MM.1S (cell line): ENCODE measurements at regions not wholly inside any gene's neighbourhood (a gene's known extent, or its start where the extent isn't known, plus 50 kb on each side); places are given as distances from the start of the nearest gene placed in this dataset.

ENCODE experiments used
- DNase-seq: peaks from one replicate; pipeline ENCODE4 v3.0.0-alpha.2; 2015
- H2AFZ ChIP-seq: fragments of 300-600 bp; sonication (generic); 2 replicates; pipeline ENCODE4 v1.6.0; 2016; ENCODE audit warnings: antibody characterized with exemption, low read length
- H3F3A ChIP-seq: fragments of 300-600 bp; sonication (generic); 2 replicates; pipeline ENCODE4 v1.6.1; 2016; ENCODE audit warnings: mild to moderate bottlenecking, antibody characterized with exemption, low read length, moderate library complexity, mixed read lengths; ENCODE audit not compliant: insufficient read depth
- H3K27ac ChIP-seq: fragments of 300-600 bp; sonication (generic); 2 replicates; pipeline ENCODE4 v1.5.1; 2016; ENCODE audit warnings: mild to moderate bottlenecking, low read length
- H3K27me3 ChIP-seq: fragments of 300-600 bp; sonication (generic); replicated peaks from 2 replicates; pipeline ENCODE4 v1.6.0; 2016; ENCODE audit warnings: low read length; ENCODE audit not compliant: insufficient read depth
- H3K36me3 ChIP-seq: fragments of 300-600 bp; sonication (generic); replicated peaks from 2 replicates; pipeline ENCODE4 v1.6.1; 2016; ENCODE audit warnings: mild to moderate bottlenecking, low read length, mixed read lengths; ENCODE audit not compliant: insufficient read depth
- H3K4me1 ChIP-seq: fragments of 300-600 bp; sonication (generic); 2 replicates; pipeline ENCODE4 v1.6.1; 2016; ENCODE audit warnings: low read length, mixed read lengths
- H3K4me2 ChIP-seq: fragments of 300-600 bp; sonication (generic); 2 replicates; pipeline ENCODE4 v1.6.0; 2016; ENCODE audit warnings: low read depth, low read length
- H3K4me3 ChIP-seq: fragments of 300-600 bp; sonication (generic); 2 replicates; pipeline ENCODE4 v1.5.1; 2016; ENCODE audit warnings: low read length, mixed read lengths
- H3K79me2 ChIP-seq: fragments of 300-600 bp; sonication (generic); 2 replicates; pipeline ENCODE4 v1.6.1; 2016; ENCODE audit warnings: mixed run types, low read length, mixed read lengths
- H3K9ac ChIP-seq: fragments of 300-600 bp; sonication (generic); 2 replicates; pipeline ENCODE4 v1.6.1; 2016; ENCODE audit warnings: low read length, mixed read lengths
- H3K9me2 ChIP-seq: fragments of 300-600 bp; sonication (generic); replicated peaks from 2 replicates; pipeline ENCODE4 v1.6.1; 2016; ENCODE audit warnings: mild to moderate bottlenecking, low read length, mixed read lengths; ENCODE audit not compliant: insufficient read depth
- H3K9me3 ChIP-seq: fragments of 300-600 bp; sonication (generic); replicated peaks from 2 replicates; pipeline ENCODE4 v1.6.1; 2016; ENCODE audit warnings: mild to moderate bottlenecking, low read length, mixed read lengths; ENCODE audit not compliant: insufficient read depth
- H4K20me1 ChIP-seq: fragments of 300-600 bp; sonication (generic); 2 replicates; pipeline ENCODE4 v1.6.1; 2016; ENCODE audit warnings: mild to moderate bottlenecking, low read length, moderate library complexity, mixed read lengths; ENCODE audit not compliant: insufficient read depth
- EZH2 ChIP-seq: fragments of 300-600 bp; sonication (generic); optimal IDR thresholded peaks from 2 replicates; pipeline ENCODE3; 2017; ENCODE audit warnings: low read depth, mild to moderate bottlenecking, antibody characterized with exemption, low read length, mixed read lengths
- EZH2phosphoT487 ChIP-seq: fragments of 300-600 bp; sonication (generic); IDR thresholded peaks from 2 replicates; pipeline ENCODE4 v1.6.1; 2018; ENCODE audit warnings: antibody characterized with exemption, low read length
- TF ChIP-seq, protein P1 (sequence below): fragments of 300-600 bp; sonication (generic); IDR thresholded peaks from 2 replicates; pipeline ENCODE4 v1.5.1; 2016; ENCODE audit warnings: antibody characterized with exemption, low read length, mixed read lengths

GRCh38 chr4:123345137-123345934 lies 51.3 kb upstream of the SPRY1 start:
- no peak overlapping the region for H3K27ac ChIP-seq
- no peaks in the 10 kb centered on the region for H3K9me2 ChIP-seq
- no peaks in the 10 kb centered on the region for H3K4me1 ChIP-seq
- no peak overlapping the region for H3K9ac ChIP-seq
- no peaks in the 10 kb centered on the region for H3K27me3 ChIP-seq
- no peak overlapping the region for H3K4me3 ChIP-seq
- no peaks in the 10 kb centered on the region for H3K79me2 ChIP-seq
- no peaks in the 10 kb centered on the region for H4K20me1 ChIP-seq
- H3K36me3 ChIP-seq: no peaks in the 10 kb centered on the region
- DNase-seq: peak; percentile 6
- H3K4me2 ChIP-seq: peak overlapping the region; percentile 32; the same call in 1 of the 2 replicates
- no peak for TF ChIP-seq EZH2phosphoT487
- no peak for TF ChIP-seq EZH2
- TF ChIP-seq, protein P1, sequence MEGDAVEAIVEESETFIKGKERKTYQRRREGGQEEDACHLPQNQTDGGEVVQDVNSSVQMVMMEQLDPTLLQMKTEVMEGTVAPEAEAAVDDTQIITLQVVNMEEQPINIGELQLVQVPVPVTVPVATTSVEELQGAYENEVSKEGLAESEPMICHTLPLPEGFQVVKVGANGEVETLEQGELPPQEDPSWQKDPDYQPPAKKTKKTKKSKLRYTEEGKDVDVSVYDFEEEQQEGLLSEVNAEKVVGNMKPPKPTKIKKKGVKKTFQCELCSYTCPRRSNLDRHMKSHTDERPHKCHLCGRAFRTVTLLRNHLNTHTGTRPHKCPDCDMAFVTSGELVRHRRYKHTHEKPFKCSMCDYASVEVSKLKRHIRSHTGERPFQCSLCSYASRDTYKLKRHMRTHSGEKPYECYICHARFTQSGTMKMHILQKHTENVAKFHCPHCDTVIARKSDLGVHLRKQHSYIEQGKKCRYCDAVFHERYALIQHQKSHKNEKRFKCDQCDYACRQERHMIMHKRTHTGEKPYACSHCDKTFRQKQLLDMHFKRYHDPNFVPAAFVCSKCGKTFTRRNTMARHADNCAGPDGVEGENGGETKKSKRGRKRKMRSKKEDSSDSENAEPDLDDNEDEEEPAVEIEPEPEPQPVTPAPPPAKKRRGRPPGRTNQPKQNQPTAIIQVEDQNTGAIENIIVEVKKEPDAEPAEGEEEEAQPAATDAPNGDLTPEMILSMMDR: no peak
- no peak overlapping the region for H2AFZ ChIP-seq
- H3K9me3 ChIP-seq: no peaks in the 10 kb centered on the region
- no peaks in the 10 kb centered on the region for H3F3A ChIP-seq

GRCh38 chr4:123345935-123346300 lies 50.7 kb upstream of the SPRY1 start:
- H2AFZ ChIP-seq: no peak overlapping the region

GRCh38 chr4:123346330-123346940 lies 50.2 kb upstream of the SPRY1 start:
- Histone ChIP-seq H3K79me2 (no peaks in the 10 kb centered on the region), H3K4me2 (no peak overlapping the region), H3K27ac (no peak overlapping the region), H3K36me3 (no peaks in the 10 kb centered on the region), H3K4me3 (no peak overlapping the region), H3K9ac (no peak overlapping the region), H2AFZ (no peak overlapping the region), H3K9me2 (no peaks in the 10 kb centered on the region), H4K20me1 (no peaks in the 10 kb centered on the region), H3K9me3 (no peaks in the 10 kb centered on the region), H3K27me3 (no peaks in the 10 kb centered on the region), H3F3A (no peaks in the 10 kb centered on the region), H3K4me1 (no peaks in the 10 kb centered on the region)
- no peak for DNase-seq
- no peak for TF ChIP-seq EZH2phosphoT487
- TF ChIP-seq EZH2: no peak
- TF ChIP-seq, protein P1: no peak

More at GRCh38 chr4:123345935-123346300, 50.7 kb upstream of the SPRY1 start:
- Histone ChIP-seq H3K9me3 (no peaks in the 10 kb centered on the region), H3K9me2 (no peaks in the 10 kb centered on the region), H3K9ac (no peak overlapping the region), H3K27me3 (no peaks in the 10 kb centered on the region), H4K20me1 (no peaks in the 10 kb centered on the region), H3K4me3 (no peak overlapping the region), H3K4me1 (no peaks in the 10 kb centered on the region), H3K27ac (no peak overlapping the region), H3F3A (no peaks in the 10 kb centered on the region), H3K36me3 (no peaks in the 10 kb centered on the region), H3K4me2 (peak overlapping the region; percentile 32; the same call in 1 of the 2 replicates), H3K79me2 (no peaks in the 10 kb centered on the region)
- TF ChIP-seq, protein P1: no peak
- TF ChIP-seq EZH2 (no peak), EZH2phosphoT487 (no peak)
- DNase-seq: no peak
